GM06990 (cell line): ENCODE measurements at regions not wholly inside any gene's neighbourhood (a gene's known extent, or its start where the extent isn't known, plus 50 kb on each side); places are given as distances from the start of the nearest gene placed in this dataset.

Experiments used
- DNase-seq: peaks from one replicate; pipeline ENCODE4 v3.0.0-alpha.2; 2011; ENCODE audit not compliant: insufficient read length; ENCODE audit errors: extremely low read depth
- H3K27me3 ChIP-seq: replicated peaks from 2 replicates; pipeline ENCODE4 v1.6.0; 2011; ENCODE audit warnings: low read length; ENCODE audit not compliant: control insufficient read depth, insufficient read depth
- H3K36me3 ChIP-seq: 2 replicates; pipeline ENCODE4 v1.5.1; 2011; ENCODE audit warnings: low read length; ENCODE audit not compliant: control insufficient read depth, insufficient read depth
- H3K4me3 ChIP-seq: replicated peaks from 2 replicates; pipeline ENCODE4 v1.5.1; 2011; ENCODE audit warnings: low read depth, mild to moderate bottlenecking, control low read depth, low read length
- TF ChIP-seq, protein P1 (sequence below): IDR thresholded peaks from 2 replicates; pipeline ENCODE4 v1.5.1; 2011; ENCODE audit warnings: low read length, control low read depth, mild to moderate bottlenecking, inconsistent platforms; ENCODE audit not compliant: insufficient read depth, poor library complexity, severe bottlenecking

DNA sequence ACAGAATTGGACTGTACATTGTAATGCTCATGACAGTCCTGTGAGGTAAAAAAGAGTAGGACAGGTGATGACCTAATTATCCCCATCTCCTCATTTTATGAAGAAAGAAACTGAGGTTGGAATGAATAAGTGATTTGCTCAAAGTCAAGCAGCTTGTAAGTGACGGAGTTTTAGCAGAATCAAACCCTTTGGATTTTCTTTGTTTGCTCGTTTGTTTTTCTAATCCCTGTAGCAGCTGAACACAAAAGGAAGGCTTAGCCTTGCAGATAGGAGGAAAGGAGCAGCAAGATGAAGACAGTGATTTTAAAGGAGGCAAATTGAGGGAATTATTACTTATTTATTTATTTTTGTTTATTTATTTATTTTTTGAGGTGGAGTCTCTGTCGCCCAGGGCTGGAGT is 528.4 kb upstream of the AMOT start:
- no peaks in the 10 kb centered on the region for H3K36me3 ChIP-seq
- no peaks in the 10 kb centered on the region for H3K27me3 ChIP-seq
- TF ChIP-seq, protein P1, sequence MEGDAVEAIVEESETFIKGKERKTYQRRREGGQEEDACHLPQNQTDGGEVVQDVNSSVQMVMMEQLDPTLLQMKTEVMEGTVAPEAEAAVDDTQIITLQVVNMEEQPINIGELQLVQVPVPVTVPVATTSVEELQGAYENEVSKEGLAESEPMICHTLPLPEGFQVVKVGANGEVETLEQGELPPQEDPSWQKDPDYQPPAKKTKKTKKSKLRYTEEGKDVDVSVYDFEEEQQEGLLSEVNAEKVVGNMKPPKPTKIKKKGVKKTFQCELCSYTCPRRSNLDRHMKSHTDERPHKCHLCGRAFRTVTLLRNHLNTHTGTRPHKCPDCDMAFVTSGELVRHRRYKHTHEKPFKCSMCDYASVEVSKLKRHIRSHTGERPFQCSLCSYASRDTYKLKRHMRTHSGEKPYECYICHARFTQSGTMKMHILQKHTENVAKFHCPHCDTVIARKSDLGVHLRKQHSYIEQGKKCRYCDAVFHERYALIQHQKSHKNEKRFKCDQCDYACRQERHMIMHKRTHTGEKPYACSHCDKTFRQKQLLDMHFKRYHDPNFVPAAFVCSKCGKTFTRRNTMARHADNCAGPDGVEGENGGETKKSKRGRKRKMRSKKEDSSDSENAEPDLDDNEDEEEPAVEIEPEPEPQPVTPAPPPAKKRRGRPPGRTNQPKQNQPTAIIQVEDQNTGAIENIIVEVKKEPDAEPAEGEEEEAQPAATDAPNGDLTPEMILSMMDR = no peak
- no peak for DNase-seq
- H3K4me3 ChIP-seq = no peak overlapping the region

DNA sequence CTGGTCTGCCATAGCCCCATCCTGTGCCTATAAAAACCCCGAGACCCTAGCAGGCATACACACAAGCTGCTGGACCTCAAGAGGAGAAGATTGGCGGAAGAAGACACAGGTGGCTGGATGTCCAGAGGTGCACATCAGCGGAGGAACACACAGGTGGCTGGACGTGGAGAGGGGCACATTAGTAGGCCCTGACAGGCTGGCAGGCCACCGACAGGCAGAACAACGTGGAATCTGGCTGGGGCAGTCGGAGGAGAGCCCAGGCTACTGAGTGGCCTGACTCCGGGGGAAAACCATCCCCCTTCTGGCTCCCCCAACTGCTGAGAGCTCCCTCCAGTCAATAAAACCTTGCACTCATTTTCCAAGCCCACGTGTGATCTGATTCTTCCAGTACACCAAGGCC is 512.5 kb upstream of the AMOT start:
- TF ChIP-seq, protein P1 = no peak
- no peak for DNase-seq
- Histone ChIP-seq H3K27me3 (no peaks in the 10 kb centered on the region), H3K4me3 (no peak overlapping the region), H3K36me3 (no peaks in the 10 kb centered on the region)

DNA sequence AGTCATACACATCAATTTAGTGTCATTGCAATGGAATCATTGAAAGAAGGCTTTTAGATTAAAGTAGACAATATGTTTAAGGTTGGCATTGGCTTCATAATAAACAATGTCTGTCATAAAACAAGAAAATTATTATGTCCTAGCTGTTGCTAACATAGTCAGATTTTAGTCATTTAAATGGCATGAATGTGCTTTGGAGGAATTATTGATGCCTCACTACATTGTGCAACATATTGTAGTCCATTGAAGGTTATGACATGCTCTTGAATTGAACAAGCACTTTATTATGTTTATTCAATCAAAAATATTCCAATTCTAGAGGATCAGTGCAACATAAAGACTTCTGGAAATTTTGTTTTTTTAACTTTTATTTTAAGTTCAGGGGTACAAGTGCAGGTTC is 489.8 kb upstream of the AMOT start:
- TF ChIP-seq, protein P1 = no peak
- no peaks in the 10 kb centered on the region for H3K27me3 ChIP-seq
- DNase-seq = no peak

DNA sequence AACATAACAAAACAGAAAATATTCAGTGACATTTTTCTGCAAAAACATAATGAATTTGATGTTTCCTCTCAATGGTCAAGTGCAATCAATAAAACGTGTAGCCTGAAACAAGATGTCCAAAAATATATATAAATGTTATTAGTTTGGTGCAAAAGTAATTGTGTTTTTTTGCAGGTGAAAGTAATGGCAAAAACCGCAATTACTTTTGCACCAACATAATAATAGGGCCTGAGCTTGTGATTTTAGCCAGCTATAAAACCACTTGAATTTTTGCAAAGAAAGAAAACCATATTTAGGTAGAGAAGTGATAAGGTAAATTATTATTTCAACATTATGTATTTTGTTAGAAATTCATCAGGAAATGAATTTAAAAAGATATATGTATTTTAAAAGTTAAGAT is 475.3 kb upstream of the AMOT start:
- TF ChIP-seq, protein P1 = no peak
- H3K4me3 ChIP-seq = no peak overlapping the region
- H3K36me3 ChIP-seq = no peaks in the 10 kb centered on the region
- no peak for DNase-seq
- no peaks in the 10 kb centered on the region for H3K27me3 ChIP-seq

More for the DNA sequence above, 489.8 kb upstream of the AMOT start:
- Histone ChIP-seq H3K36me3 (no peaks in the 10 kb centered on the region), H3K4me3 (no peak overlapping the region)

DNA sequence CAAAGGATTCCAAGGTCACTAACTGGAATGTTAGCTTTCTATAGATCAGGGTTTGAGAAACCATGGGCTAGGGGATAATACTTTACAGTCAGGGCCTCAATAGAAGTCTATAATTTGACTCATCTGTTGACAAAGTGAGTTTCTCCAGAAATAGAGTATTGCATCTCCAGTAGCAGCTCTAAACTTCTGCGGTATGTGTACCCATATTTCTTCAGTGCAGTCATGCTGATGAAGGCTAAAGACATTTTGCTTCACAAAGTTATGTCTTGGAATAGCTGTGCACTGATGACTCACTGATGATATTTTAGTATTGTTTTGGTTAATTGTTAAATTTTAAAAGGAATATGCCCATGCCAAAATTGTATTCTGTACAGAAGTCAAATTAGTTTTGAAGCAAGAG is 464.9 kb upstream of the AMOT start:
- no peak for DNase-seq
- Histone ChIP-seq H3K4me3 (no peak overlapping the region), H3K27me3 (no peaks in the 10 kb centered on the region), H3K36me3 (no peaks in the 10 kb centered on the region)
- TF ChIP-seq, protein P1 = no peak

DNA sequence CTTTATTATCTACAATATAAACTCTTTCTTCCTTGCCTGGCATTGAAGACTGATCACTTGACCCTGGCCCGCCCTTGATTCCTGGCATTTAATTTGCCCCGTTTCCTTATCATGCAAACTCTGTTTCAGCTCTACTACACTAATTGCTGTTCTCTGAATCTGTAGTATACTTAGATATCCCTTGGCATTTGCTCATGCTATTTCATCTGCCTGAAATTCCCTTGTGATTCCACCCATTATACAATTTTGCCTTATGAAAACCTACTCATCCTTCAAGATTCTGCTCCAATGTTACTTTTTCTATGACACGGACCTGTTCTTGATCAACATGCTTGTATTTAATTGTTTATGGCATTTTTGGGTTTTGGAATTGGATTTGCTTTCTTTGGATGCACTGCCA is 459.9 kb upstream of the AMOT start:
- no peaks in the 10 kb centered on the region for H3K27me3 ChIP-seq
- H3K4me3 ChIP-seq = no peak overlapping the region
- TF ChIP-seq, protein P1 = no peak
- H3K36me3 ChIP-seq = no peaks in the 10 kb centered on the region
- DNase-seq = no peak
